Stomach (tissue), 4 donors: ENCODE measurements at regions not wholly inside any gene's neighbourhood (a gene's known extent, or its start where the extent isn't known, plus 50 kb on each side); places are given as distances from the start of the nearest gene placed in this dataset.
"Not testable (repeated sequence)": the region's sequence is repeated elsewhere in the genome, so short reads cannot be mapped to it uniquely, and the experiment has no call there.

Experiments used
- CTCF ChIP-seq, 7 experiments: fragments of 450-650 bp in 4 of 7; fragments of 200-600 bp in 3 of 7; sonication (generic) in 3 of 7; IDR thresholded peaks; one replicate each; pipeline ENCODE4 v1.5.1; 2016 to 2019; ENCODE audit warnings: antibody characterized with exemption in 7 of 7, control low read depth in 2 of 7, mild to moderate bottlenecking in 1 of 7
- EP300 ChIP-seq: sonication (generic); formaldehyde crosslinking; IDR thresholded peaks from one replicate; pipeline ENCODE4 v1.6.1; 2017; ENCODE audit warnings: antibody characterized with exemption
- POLR2A ChIP-seq, 4 donors: fragments of 450-650 bp; IDR thresholded peaks; one replicate each; pipeline ENCODE4 v1.6.1; 2016; ENCODE audit warnings: antibody characterized with exemption in 4 of 4, control low read depth in 2 of 4, mild to moderate bottlenecking in 1 of 4, moderate library complexity in 1 of 4
- POLR2AphosphoS5 ChIP-seq, 3 donors: sonication (generic); formaldehyde crosslinking; IDR thresholded peaks; one replicate each; pipeline ENCODE4 v1.6.1; 2016; ENCODE audit warnings: antibody characterized with exemption in 3 of 3

- not testable (repeated sequence) for TF ChIP-seq CTCF (IDR thresholded peaks at IDR 0.05); POLR2A (IDR thresholded peaks at IDR 0.05); EP300; POLR2AphosphoS5 (IDR thresholded peaks at IDR 0.05)
Measured at GRCh38 chr16:29158031-29158784, 173.4 kb downstream of the LAT start.
